ENCODE measurements at regions not wholly inside any gene's neighbourhood (a gene's known extent, or its start where the extent isn't known, plus 50 kb on each side); places are given as distances from the start of the nearest gene placed in this dataset.

- no peak for DNase-seq (ENCODE audit: low read depth)
These were observed 54.8 kb downstream of the NOG start for GRCh38 chr17:56648321-56648720.

GRCh38 chr17:56648806-56649205 lies 55.3 kb downstream of the NOG start:
- no peak for DNase-seq (ENCODE audit: low read depth)

- DNase-seq (ENCODE audit: low read depth) = no peak
These were observed 59.1 kb downstream of the NOG start for GRCh38 chr17:56652628-56653027.

- peak; percentile 4 for DNase-seq (ENCODE audit: low read depth)
These were observed 60.4 kb downstream of the NOG start for GRCh38 chr17:56653877-56654276.

- no peak for DNase-seq (ENCODE audit: low read depth)
These were observed 63.3 kb downstream of the NOG start for GRCh38 chr17:56656701-56657327.

GRCh38 chr17:56658648-56659047 lies 65.1 kb downstream of the NOG start:
- no peak for DNase-seq (ENCODE audit: low read depth)

- DNase-seq (ENCODE audit: low read depth) = no peak
These were observed 66.1 kb downstream of the NOG start for GRCh38 chr17:56659622-56660021.

- no peak for DNase-seq (ENCODE audit: low read depth)
These were observed 68.4 kb downstream of the NOG start for GRCh38 chr17:56661906-56662305.

- no peak for DNase-seq (ENCODE audit: low read depth)
These were observed 72.4 kb downstream of the NOG start for GRCh38 chr17:56665864-56666263.

- no peak for DNase-seq (ENCODE audit: low read depth)
These were observed 74.5 kb downstream of the NOG start for GRCh38 chr17:56667925-56668458.

GRCh38 chr17:56672195-56672594 lies 78.7 kb downstream of the NOG start:
- DNase-seq (ENCODE audit: low read depth) = no peak

GRCh38 chr17:56674401-56674925 lies 81.0 kb downstream of the NOG start:
- DNase-seq (ENCODE audit: low read depth) = no peak

GRCh38 chr17:56675876-56676660 lies 82.6 kb downstream of the NOG start:
- DNase-seq (ENCODE audit: low read depth) = peak; percentile 51

GRCh38 chr17:56676810-56677209 lies 83.3 kb downstream of the NOG start:
- no peak for DNase-seq (ENCODE audit: low read depth)

GRCh38 chr17:56678249-56679114 lies 85.0 kb downstream of the NOG start:
- DNase-seq (ENCODE audit: low read depth) = no peak

GRCh38 chr17:56679115-56679776 lies 85.7 kb downstream of the NOG start:
- peak; percentile 17 for DNase-seq (ENCODE audit: low read depth)

- peak; percentile 14 for DNase-seq (ENCODE audit: low read depth)
These were observed 86.4 kb downstream of the NOG start for GRCh38 chr17:56679777-56680422.

- DNase-seq (ENCODE audit: low read depth) = no peak
These were observed 87.2 kb downstream of the NOG start for GRCh38 chr17:56680676-56681075.

- DNase-seq (ENCODE audit: low read depth) = peak; percentile 90
These were observed 88.2 kb downstream of the NOG start for GRCh38 chr17:56681561-56682266.

GRCh38 chr17:56688151-56688550 lies 94.7 kb downstream of the NOG start:
- DNase-seq (ENCODE audit: low read depth) = no peak
